MM.1S (cell line): ENCODE measurements at regions not wholly inside any gene's neighbourhood (a gene's known extent, or its start where the extent isn't known, plus 50 kb on each side); places are given as distances from the start of the nearest gene placed in this dataset.

Experiments
- DNase-seq: peaks from one replicate; pipeline ENCODE4 v3.0.0-alpha.2; 2015
- H2AFZ ChIP-seq: fragments of 300-600 bp; sonication (generic); 2 replicates; pipeline ENCODE4 v1.6.0; 2016; ENCODE audit warnings: antibody characterized with exemption, low read length
- H3F3A ChIP-seq: fragments of 300-600 bp; sonication (generic); 2 replicates; pipeline ENCODE4 v1.6.1; 2016; ENCODE audit warnings: mild to moderate bottlenecking, antibody characterized with exemption, low read length, moderate library complexity, mixed read lengths; ENCODE audit not compliant: insufficient read depth
- H3K27ac ChIP-seq: fragments of 300-600 bp; sonication (generic); 2 replicates; pipeline ENCODE4 v1.5.1; 2016; ENCODE audit warnings: mild to moderate bottlenecking, low read length
- H3K27me3 ChIP-seq: fragments of 300-600 bp; sonication (generic); replicated peaks from 2 replicates; pipeline ENCODE4 v1.6.0; 2016; ENCODE audit warnings: low read length; ENCODE audit not compliant: insufficient read depth
- H3K36me3 ChIP-seq: fragments of 300-600 bp; sonication (generic); replicated peaks from 2 replicates; pipeline ENCODE4 v1.6.1; 2016; ENCODE audit warnings: mild to moderate bottlenecking, low read length, mixed read lengths; ENCODE audit not compliant: insufficient read depth
- H3K4me1 ChIP-seq: fragments of 300-600 bp; sonication (generic); 2 replicates; pipeline ENCODE4 v1.6.1; 2016; ENCODE audit warnings: low read length, mixed read lengths
- H3K4me2 ChIP-seq: fragments of 300-600 bp; sonication (generic); 2 replicates; pipeline ENCODE4 v1.6.0; 2016; ENCODE audit warnings: low read depth, low read length
- H3K4me3 ChIP-seq: fragments of 300-600 bp; sonication (generic); 2 replicates; pipeline ENCODE4 v1.5.1; 2016; ENCODE audit warnings: low read length, mixed read lengths
- H3K79me2 ChIP-seq: fragments of 300-600 bp; sonication (generic); 2 replicates; pipeline ENCODE4 v1.6.1; 2016; ENCODE audit warnings: mixed run types, low read length, mixed read lengths
- H3K9ac ChIP-seq: fragments of 300-600 bp; sonication (generic); 2 replicates; pipeline ENCODE4 v1.6.1; 2016; ENCODE audit warnings: low read length, mixed read lengths
- H3K9me2 ChIP-seq: fragments of 300-600 bp; sonication (generic); replicated peaks from 2 replicates; pipeline ENCODE4 v1.6.1; 2016; ENCODE audit warnings: mild to moderate bottlenecking, low read length, mixed read lengths; ENCODE audit not compliant: insufficient read depth
- H3K9me3 ChIP-seq: fragments of 300-600 bp; sonication (generic); replicated peaks from 2 replicates; pipeline ENCODE4 v1.6.1; 2016; ENCODE audit warnings: mild to moderate bottlenecking, low read length, mixed read lengths; ENCODE audit not compliant: insufficient read depth
- H4K20me1 ChIP-seq: fragments of 300-600 bp; sonication (generic); 2 replicates; pipeline ENCODE4 v1.6.1; 2016; ENCODE audit warnings: mild to moderate bottlenecking, low read length, moderate library complexity, mixed read lengths; ENCODE audit not compliant: insufficient read depth
- CTCF ChIP-seq: fragments of 300-600 bp; sonication (generic); IDR thresholded peaks from 2 replicates; pipeline ENCODE4 v1.5.1; 2016; ENCODE audit warnings: antibody characterized with exemption, low read length, mixed read lengths
- EZH2 ChIP-seq: fragments of 300-600 bp; sonication (generic); optimal IDR thresholded peaks from 2 replicates; pipeline ENCODE3; 2017; ENCODE audit warnings: low read depth, mild to moderate bottlenecking, antibody characterized with exemption, low read length, mixed read lengths
- EZH2phosphoT487 ChIP-seq: fragments of 300-600 bp; sonication (generic); IDR thresholded peaks from 2 replicates; pipeline ENCODE4 v1.6.1; 2018; ENCODE audit warnings: antibody characterized with exemption, low read length

GRCh38 chr7:136656516-136656915 is 211.9 kb upstream of the CHRM2 start:
- Histone ChIP-seq H3F3A (no peaks in the 10 kb centered on the region), H3K79me2 (no peaks in the 10 kb centered on the region), H3K4me2 (no peak overlapping the region), H3K4me3 (no peak overlapping the region), H3K36me3 (no peaks in the 10 kb centered on the region), H3K27me3 (no peaks in the 10 kb centered on the region), H3K9me2 (no peaks in the 10 kb centered on the region), H3K27ac (no peak overlapping the region), H4K20me1 (no peaks in the 10 kb centered on the region), H3K9me3 (no peaks in the 10 kb centered on the region), H3K4me1 (no peaks in the 10 kb centered on the region), H2AFZ (no peak overlapping the region), H3K9ac (no peak overlapping the region)
- no peak for TF ChIP-seq CTCF
- TF ChIP-seq EZH2phosphoT487 = no peak
- no peak for TF ChIP-seq EZH2
- DNase-seq = no peak

DNA sequence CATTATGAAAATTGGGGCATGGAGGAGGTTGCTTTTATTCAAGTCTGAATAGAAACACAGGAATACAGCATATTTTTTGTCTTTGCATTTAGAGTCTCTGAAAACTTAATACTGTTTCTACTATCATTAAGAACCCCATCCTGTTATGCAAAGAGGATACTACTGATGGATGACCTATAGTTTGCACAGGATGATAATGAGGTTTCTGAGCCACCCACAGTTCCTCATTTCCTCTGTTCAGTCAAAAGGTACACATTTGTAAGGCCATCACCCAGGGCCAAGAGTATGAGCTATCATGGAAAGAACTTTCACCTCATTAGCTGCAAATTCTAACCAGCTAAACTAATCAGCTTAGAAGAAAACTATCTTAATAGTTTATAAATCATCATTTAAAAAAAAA is 213.0 kb upstream of the CHRM2 start:
- TF ChIP-seq EZH2 = no peak
- TF ChIP-seq CTCF = no peak
- no peak for TF ChIP-seq EZH2phosphoT487
- H3K4me3 ChIP-seq = no peak overlapping the region
- H2AFZ ChIP-seq = no peak overlapping the region
- no peak overlapping the region for H3K27ac ChIP-seq
- no peak for DNase-seq
- H3K27me3 ChIP-seq = no peaks in the 10 kb centered on the region
- no peaks in the 10 kb centered on the region for H3F3A ChIP-seq
- H3K4me2 ChIP-seq = no peak overlapping the region
- H3K9me3 ChIP-seq = no peaks in the 10 kb centered on the region
- H3K79me2 ChIP-seq = no peaks in the 10 kb centered on the region
- H3K9me2 ChIP-seq = no peaks in the 10 kb centered on the region
- no peak overlapping the region for H3K9ac ChIP-seq
- no peaks in the 10 kb centered on the region for H3K36me3 ChIP-seq
- H4K20me1 ChIP-seq = no peaks in the 10 kb centered on the region
- no peaks in the 10 kb centered on the region for H3K4me1 ChIP-seq

GRCh38 chr7:136654406-136654805 is 214.0 kb upstream of the CHRM2 start:
- DNase-seq = no peak
- TF ChIP-seq EZH2phosphoT487 (no peak), CTCF (no peak), EZH2 (no peak)
- Histone ChIP-seq H3K9me3 (no peaks in the 10 kb centered on the region), H3K27me3 (no peaks in the 10 kb centered on the region), H2AFZ (no peak overlapping the region), H3K9ac (no peak overlapping the region), H3K4me2 (no peak overlapping the region), H3K4me1 (no peaks in the 10 kb centered on the region), H3K36me3 (no peaks in the 10 kb centered on the region), H3F3A (no peaks in the 10 kb centered on the region), H3K9me2 (no peaks in the 10 kb centered on the region), H3K4me3 (no peak overlapping the region), H4K20me1 (no peaks in the 10 kb centered on the region), H3K27ac (no peak overlapping the region), H3K79me2 (no peaks in the 10 kb centered on the region)
